CD1c-positive myeloid dendritic cell (primary cell): ENCODE measurements at regions not wholly inside any gene's neighbourhood (a gene's known extent, or its start where the extent isn't known, plus 50 kb on each side); places are given as distances from the start of the nearest gene placed in this dataset.
"Not testable (repeated sequence)": the region's sequence is repeated elsewhere in the genome, so short reads cannot be mapped to it uniquely, and the experiment has no call there.

Experiments
- DNase-seq: peaks from one replicate; pipeline ENCODE4 v3.0.0-alpha.2; 2016; ENCODE audit errors: extremely low spot score

- no peak for DNase-seq
Measured at GRCh38 chr17:33562792-33563191, 269.7 kb upstream of the ASIC2 start.

DNA sequence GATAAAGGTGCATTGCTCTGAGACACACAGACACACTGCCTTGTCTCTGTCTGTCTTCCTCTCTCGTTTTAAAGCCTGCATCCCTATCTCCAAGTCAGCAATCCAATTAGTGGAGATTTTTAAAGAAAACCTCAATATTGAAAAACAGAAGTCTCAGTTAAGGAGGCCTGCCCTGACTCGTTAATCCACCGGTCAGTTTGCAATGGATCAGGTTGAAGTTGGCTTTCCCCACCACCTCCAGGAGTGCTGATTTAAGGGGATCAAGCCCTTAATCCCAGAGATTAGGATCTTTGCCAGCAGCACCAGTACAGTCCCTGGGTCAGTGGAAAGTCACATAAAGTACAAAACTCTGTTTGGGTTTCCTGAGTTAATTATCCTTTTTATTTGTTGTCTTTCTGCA lies 271.1 kb upstream of the ASIC2 start:
- DNase-seq, result no peak

DNA sequence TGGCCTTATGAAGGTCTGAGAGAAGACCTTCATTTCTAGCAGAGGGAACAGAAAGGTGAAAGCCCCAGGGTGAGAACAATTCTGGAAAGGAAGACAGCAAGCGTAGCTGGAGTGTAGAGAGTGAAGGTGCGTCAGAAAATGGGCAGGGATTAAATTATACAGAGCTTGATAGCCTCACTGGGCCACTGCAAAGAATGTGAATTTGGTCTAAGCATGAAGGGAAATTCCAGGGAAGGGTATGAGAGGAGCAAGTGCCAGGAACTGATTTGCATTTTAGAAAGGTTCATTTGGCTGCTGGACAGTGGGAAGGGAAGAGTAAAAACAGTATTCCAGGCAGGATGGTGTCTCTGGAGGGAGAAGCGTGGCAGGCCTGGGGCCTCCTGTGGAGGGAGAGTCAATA lies 274.1 kb upstream of the ASIC2 start:
- DNase-seq, result no peak

GRCh38 chr17:33572615-33573014 lies 279.5 kb upstream of the ASIC2 start:
- no peak for DNase-seq

DNA sequence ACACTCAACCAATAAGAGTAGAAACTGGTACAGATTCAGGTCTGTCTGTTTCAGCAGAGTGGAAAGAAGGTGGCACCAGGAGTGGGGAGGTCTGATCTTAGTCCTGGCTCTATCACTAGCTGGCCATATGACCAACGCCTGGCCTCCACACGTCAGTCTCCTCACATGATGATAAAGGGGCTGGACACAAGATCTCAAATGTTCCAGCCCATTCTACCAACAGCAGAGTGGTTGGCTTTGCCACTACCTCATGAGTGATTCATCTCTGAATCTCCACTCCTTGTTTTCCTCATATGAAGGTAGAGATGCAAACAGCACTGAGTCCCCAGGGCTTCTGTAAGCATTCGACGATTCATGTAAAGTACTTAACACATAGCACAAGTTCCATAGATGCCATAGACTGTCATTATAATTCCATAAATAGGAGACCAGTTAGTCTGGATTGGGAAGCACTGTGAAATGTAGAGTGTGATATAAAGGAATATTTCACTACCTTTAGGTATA lies 281.9 kb upstream of the ASIC2 start:
- DNase-seq, result no peak

DNA sequence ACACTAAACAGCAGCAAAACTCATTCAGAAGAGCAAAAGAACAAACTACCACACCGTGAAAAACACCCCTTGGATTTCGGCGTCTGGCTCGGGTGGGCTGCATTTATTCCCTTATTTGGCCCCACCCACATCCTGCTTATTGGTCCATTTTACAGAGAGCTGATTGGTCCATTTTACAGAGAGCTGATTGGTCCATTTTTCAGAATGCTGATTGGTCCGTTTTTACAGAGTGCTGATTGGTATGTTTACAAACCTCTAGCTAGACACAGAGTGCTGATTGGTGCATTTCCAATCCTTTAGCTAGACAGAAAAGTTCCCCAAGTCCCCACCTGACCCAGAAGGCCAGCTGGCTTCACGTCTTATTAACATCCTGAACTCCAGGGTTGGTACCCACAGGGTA lies 286.6 kb upstream of the ASIC2 start:
- not testable (repeated sequence) for DNase-seq

- DNase-seq, result no peak
Measured at GRCh38 chr17:33580215-33580614, 287.1 kb upstream of the ASIC2 start.

DNA sequence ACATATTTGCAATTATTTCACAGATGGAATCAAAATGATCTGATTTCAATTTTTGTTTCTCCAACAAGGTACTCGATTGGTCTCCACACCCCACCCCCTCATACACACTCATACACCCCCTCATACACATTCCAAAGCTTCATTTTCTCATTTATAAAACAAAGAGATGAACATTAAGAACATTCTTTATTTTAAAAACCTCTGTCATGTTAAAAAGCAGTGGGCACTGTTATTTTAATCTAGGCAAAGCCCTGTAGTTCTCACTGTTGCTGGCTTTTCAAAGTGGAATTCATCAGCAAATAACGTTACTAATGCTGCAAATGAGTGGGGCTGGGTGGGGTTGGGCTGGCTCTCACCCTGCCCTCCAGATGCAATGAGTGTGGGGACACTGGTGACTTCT lies 289.6 kb upstream of the ASIC2 start:
- no peak for DNase-seq

DNA sequence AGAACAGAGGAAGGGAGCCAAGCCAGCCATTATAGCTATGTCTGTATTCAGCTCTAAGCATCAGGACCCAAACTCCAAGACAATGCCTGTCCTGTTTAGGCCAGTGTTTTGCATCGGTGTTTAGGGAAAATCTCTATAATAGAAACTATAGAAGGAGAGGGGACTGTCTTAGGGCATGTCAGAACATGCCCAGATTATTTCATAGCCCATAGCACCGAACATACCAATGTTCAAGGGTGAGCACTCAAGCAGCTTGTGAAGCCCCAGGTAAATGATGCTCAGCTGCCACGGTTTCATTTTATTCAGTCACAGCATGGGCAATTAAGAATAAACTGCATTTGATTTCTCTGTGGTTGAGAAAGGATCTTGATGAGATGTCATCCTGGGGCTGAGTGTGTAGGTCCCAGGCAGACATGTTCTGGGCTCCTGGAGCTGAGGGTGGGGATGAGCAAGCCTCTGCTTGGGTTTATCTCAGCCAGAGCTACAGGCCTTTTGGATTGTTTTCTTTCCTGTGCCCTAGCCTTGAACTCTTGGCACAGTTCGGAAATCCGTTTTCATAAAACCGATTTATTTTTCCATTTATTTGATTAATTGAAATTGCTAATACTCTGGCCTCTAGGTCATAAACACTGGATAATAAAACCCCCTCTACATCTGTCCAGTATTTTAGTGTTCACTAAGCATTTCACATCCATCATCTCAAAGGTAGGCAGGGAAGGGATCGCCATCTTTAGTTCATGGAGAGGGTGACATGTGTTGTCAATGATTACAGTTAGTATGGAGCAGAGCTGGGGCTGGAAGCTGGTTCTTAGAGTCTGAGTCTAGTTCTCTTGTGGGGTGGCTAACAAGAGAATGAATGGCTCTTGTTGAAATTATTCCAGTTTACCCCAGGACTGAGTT lies 290.7 kb upstream of the ASIC2 start:
- no peak for DNase-seq

DNA sequence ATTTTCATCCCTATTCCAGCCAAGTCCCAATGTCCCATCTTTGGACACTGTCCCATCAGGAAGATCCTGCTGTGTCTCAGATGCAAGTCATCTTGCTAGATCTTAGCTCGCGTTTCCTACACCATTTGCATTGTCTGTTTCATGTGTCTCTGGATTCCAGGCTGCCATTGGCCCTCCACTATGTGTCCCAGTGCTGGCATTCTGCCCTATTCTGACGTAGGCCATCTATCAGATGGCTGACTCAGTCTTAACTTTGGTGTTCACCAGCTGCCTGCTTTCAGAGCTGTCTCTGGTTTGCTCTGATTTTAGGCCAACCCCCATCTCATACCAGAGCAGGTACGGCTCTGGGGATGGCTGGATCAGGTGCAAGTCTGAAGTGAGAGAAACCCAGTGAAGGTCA lies 300.9 kb upstream of the ASIC2 start:
- no peak for DNase-seq

DNA sequence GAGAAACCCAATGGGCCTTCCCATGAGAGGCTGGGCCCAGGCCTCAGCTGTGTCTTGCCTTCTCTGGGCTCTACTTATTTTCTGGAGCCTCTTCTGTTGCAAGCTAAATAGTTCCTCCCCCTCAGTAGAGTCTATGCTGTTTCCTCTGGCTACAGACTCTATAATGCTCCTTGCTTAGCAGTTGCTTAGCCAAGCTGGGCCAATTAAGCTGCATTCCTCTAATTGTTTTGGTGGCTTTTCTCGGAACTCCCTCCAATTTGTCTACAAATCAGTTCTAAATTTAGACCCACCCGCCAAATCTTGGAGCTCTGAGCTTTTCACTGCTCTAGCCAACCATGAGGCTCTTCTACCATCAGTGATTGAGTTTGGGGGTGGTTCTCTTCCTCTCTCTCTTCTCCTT lies 302.7 kb upstream of the ASIC2 start:
- no peak for DNase-seq

GRCh38 chr17:33596899-33597298 lies 303.8 kb upstream of the ASIC2 start:
- DNase-seq, result no peak

- DNase-seq, result no peak
Measured at GRCh38 chr17:33598797-33599196, 305.7 kb upstream of the ASIC2 start.

DNA sequence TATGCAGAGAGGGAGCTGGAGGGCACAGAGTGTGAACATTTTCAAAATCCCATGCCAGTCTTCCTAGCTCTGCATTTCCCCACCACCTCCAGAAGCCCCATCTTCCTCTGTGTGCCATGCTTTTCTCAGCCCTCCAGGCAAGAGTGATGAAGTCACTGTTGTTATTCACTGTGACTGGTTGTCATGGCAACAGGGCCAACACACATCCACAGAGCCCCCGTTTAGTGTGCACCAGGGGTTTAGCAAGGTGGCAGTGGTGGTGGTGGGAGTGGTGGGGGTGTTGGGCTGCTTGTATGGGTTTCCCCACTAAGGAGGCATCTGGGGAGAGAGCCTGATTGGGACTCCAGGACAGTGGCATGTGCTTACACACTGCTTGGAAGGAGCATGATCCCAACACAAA lies 309.9 kb upstream of the ASIC2 start:
- DNase-seq, result no peak

GRCh38 chr17:33603789-33604188 lies 310.7 kb upstream of the ASIC2 start:
- DNase-seq, result no peak

GRCh38 chr17:33611532-33611931 lies 318.4 kb upstream of the ASIC2 start:
- DNase-seq, result no peak

- DNase-seq, result no peak
Measured at GRCh38 chr17:33615861-33616260, 322.8 kb upstream of the ASIC2 start.

- no peak for DNase-seq
Measured at GRCh38 chr17:33623841-33624240, 330.7 kb upstream of the ASIC2 start.

DNA sequence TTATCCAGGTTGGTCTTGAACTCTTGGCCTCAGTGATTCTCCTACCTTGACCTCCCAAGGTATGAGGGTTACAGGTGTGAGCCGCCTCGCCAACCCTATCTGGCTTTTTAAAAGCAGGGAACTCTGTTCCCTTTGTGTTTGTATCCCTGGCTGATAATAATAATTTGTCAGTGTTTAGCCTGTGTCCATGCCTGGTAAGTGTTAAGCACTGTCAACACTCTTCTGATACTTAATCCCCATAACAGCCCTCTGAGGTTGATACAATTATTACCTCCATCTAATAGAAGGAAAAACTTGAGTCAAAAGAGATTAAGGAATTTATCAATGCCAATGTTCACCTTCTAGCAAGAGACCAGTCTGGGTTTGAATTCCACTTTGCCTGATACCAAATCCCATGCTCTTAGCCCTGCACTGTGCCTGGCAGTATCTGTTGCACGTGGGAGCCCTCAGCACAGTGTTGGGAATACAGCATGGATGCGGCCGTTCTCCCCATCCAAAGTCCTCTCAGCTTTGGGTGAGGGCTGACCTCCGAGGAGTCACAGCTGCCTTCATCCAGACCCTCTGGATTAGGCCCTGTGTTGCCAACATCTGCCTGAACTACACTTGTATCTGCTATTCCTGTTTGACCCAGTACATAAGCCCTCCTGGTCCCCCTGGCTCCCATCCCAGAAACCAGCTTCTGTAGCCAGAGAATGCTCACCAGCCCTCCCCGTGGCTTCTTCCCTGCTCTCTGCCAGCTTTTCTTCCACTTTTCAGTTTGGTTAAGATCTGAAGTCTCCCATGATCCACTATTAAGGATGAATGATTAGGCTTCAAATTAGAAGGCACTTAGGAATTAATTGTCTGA lies 335.6 kb upstream of the ASIC2 start:
- DNase-seq, result no peak

GRCh38 chr17:33633446-33633845 lies 340.4 kb upstream of the ASIC2 start:
- DNase-seq, result no peak

DNA sequence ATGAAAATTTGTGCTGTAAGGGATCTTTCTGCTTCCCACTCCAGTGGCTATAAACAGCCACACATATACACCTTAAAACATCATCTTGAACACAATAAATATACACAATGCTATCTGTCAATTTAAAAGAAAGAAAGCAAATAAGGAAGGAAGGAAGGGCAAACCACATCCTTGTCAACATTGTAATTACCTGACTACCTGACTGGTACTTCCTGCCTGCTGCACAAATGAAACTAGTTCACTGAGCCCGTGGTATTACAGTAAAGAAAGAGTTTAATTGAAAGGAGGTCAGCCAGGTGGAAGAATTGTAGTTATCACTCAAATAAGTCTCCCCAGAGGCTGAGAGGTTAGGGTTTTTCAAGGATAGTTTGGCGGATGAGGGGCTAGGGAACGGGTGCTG lies 344.4 kb upstream of the ASIC2 start:
- no peak for DNase-seq

GRCh38 chr17:33639103-33639880 lies 346.2 kb upstream of the ASIC2 start:
- DNase-seq, result peak; percentile 4
